ENCODE measurements at regions not wholly inside any gene's neighbourhood (a gene's known extent, or its start where the extent isn't known, plus 50 kb on each side); places are given as distances from the start of the nearest gene placed in this dataset.

DNA sequence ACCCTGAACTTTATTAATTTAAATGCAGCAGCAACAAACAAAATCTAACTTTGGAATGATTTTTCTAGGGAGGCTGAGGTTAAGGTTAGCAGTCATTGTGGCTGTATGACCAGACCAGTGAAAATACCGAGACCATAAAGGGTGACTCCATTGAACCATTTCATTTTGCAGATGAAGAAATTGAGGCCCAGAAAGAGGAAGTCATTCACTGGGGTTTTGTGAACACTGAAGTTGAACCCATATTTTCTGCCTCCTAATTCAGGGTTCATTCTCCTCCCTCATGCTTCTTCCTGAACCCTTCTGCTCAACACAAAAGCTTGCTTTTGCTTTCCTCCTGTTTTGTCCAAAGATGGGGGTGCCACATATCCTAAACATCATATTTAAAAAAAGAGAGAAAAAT is 65.8 kb upstream of the PLCL2 start:
- H3K4me3 ChIP-seq (replicated peaks; ENCODE audit: low read depth, low read length) = no peak overlapping the region
- TF ChIP-seq, protein P1, sequence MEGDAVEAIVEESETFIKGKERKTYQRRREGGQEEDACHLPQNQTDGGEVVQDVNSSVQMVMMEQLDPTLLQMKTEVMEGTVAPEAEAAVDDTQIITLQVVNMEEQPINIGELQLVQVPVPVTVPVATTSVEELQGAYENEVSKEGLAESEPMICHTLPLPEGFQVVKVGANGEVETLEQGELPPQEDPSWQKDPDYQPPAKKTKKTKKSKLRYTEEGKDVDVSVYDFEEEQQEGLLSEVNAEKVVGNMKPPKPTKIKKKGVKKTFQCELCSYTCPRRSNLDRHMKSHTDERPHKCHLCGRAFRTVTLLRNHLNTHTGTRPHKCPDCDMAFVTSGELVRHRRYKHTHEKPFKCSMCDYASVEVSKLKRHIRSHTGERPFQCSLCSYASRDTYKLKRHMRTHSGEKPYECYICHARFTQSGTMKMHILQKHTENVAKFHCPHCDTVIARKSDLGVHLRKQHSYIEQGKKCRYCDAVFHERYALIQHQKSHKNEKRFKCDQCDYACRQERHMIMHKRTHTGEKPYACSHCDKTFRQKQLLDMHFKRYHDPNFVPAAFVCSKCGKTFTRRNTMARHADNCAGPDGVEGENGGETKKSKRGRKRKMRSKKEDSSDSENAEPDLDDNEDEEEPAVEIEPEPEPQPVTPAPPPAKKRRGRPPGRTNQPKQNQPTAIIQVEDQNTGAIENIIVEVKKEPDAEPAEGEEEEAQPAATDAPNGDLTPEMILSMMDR (IDR thresholded peaks at IDR 0.05; ENCODE audit: low read depth, low read length, missing control alignments) = no peak
- no peak for DNase-seq (ENCODE audit: extremely low read depth, low read depth)

DNA sequence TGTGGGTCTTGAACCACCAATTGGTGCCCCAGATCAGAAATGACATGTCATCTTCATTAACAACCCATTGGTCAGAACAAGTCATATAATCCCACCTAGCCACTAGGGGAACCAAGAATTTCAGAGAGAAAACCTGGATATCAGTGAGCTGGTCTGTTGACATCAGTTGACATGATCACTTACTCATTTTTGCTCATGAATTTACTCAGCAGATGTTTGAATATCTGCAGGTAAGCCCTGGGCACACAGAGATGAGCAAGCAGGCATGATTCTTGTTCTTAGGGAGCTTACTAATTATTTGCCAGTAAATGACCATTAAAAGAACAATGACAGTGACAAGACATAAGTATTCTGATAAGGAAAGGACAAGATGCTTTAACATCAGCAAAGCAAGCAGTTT is 64.3 kb upstream of the PLCL2 start:
- TF ChIP-seq, protein P1 (IDR thresholded peaks at IDR 0.05; ENCODE audit: low read depth, low read length, missing control alignments) = no peak
- no peak for DNase-seq (ENCODE audit: extremely low read depth, low read depth)
- no peak overlapping the region for H3K4me3 ChIP-seq (replicated peaks; ENCODE audit: low read depth, low read length)

DNA sequence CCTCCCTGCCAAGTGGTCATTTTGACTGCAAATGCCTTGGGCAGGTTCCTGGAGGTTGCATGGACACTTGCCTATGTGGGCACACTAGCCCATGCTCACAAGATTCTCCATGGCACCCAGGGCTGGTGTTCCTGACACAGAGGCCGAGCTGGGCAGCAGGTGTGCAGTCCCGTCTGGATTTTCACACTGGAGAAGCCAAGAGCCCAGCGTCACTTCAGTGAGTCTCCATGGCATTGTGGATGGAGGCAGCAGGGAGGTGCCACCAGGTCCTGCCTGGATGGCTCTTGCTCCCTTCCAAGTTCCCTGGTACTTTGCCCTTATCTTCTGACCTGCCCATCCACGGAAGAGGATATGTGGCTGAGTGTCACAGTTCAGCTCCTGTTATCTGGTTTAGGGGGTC is 63.7 kb upstream of the PLCL2 start:
- no peak for DNase-seq (ENCODE audit: extremely low read depth, low read depth)
- TF ChIP-seq, protein P1 (IDR thresholded peaks at IDR 0.05; ENCODE audit: low read depth, low read length, missing control alignments) = no peak
- H3K4me3 ChIP-seq (replicated peaks; ENCODE audit: low read depth, low read length) = no peak overlapping the region

DNA sequence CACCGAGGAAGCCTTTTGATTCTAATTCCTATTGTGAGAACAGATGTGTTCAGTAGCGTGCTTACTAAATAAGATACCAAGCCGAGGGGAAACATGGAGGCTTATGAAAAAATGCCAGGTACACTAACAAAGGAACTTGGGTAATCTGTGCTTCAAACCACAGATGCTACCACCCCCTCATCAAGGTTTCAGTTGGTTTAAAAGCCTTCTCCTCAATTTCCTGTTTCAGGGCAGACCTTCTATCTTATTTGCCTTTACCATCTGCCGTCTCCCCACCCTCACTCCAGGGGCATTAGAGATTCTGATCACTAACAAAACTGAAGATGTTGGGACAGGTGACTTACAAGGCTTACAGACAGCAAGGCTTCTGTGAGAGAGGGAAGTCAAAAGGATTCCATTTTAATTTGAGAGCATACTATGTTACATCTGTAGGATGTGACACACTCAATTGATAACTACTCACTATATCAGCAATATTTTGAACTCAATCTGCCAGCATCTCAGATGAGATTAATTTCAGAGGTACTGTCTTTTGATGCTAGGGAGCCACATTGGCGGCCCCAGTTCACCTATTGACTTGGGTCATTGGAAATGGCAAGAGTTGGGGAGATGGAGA is 60.6 kb upstream of the PLCL2 start:
- no peak overlapping the region for H3K4me3 ChIP-seq (replicated peaks; ENCODE audit: low read depth, low read length)
- DNase-seq (ENCODE audit: extremely low read depth, low read depth) = no peak
- TF ChIP-seq, protein P1 (IDR thresholded peaks at IDR 0.05; ENCODE audit: low read depth, low read length, missing control alignments) = no peak

DNA sequence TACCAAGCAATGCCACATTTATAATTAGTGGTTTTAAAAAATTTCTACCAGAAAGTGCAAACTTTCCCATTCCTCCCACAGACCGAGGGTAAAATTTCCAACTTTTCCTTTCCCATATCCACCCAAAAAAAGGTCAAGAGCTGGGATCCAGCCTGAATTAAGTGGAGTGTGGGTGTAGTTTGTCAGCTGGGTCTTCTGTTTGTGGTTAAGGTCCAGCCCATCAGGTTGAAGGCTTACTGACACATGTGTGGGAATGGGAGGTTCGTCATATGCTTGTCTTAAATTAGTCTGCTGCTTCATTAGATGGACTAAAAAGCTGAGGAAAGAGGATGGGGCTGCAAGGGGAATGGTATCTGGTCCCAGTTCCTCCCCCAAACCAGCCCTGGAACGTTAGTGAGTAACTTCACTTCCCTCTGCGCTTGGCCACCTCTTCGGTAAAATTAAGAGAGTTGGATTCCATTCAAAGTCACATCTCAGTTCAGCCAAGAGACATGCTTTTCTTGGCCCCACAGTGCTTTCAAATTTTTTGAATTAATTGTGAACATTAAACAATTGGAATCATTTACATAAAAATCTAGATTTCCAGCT is 59.0 kb upstream of the PLCL2 start:
- no peak for DNase-seq (ENCODE audit: extremely low read depth, low read depth)

DNA sequence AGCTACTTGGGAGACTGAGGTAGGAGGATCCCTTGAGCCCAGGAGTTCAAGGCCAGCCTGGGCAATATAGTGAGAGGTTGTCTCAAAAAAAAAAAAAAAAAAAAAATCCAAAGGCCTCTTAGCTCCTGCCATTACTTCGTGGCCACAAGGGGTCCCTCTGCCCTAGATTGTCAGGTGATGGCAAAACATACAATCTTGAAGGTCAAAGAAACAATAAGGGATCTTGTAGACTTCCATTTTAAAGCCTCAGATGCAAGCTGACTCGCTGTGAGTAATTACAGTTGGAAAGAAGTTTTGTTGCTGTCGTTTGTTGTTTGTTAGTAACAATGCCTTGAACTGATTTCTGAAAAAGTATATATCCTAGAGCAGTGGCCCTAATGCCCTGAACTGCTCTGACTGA is 55.9 kb upstream of the PLCL2 start:
- no peak overlapping the region for H3K4me3 ChIP-seq (replicated peaks; ENCODE audit: low read depth, low read length)
- peak; percentile 15 for DNase-seq (ENCODE audit: extremely low read depth, low read depth)
- TF ChIP-seq, protein P1 (IDR thresholded peaks at IDR 0.05; ENCODE audit: low read depth, low read length, missing control alignments) = peak; percentile 51

More for the DNA sequence above, 59.0 kb upstream of the PLCL2 start:
- no peak overlapping the region for H3K4me3 ChIP-seq (replicated peaks; ENCODE audit: low read depth, low read length)
- TF ChIP-seq, protein P1 (IDR thresholded peaks at IDR 0.05; ENCODE audit: low read depth, low read length, missing control alignments) = no peak
